ENCODE measurements at regions not wholly inside any gene's neighbourhood (a gene's known extent, or its start where the extent isn't known, plus 50 kb on each side); places are given as distances from the start of the nearest gene placed in this dataset.

GRCh38 chr2:206368484-206368883 is 74.8 kb upstream of the ADAM23 start:
- H3K14ac ChIP-seq (ENCODE audit: insufficient read depth, low read length) = no peak overlapping the region
- H3K23ac ChIP-seq (ENCODE audit: insufficient read length, low read depth, low read length) = no peak overlapping the region
- no peak overlapping the region for H2BK12ac ChIP-seq (ENCODE audit: insufficient read length, low read depth, low read length)
- no peak overlapping the region for H2BK15ac ChIP-seq (ENCODE audit: low read depth, low read length)
- H3K4ac ChIP-seq (ENCODE audit: low read depth, low read length) = no peak overlapping the region
- H2AK5ac ChIP-seq (ENCODE audit: insufficient read length, low read length) = no peak overlapping the region
- Mint-ChIP-seq H3K27ac (no peak overlapping the region), H3K4me1 (peaks cover 6 to 17% of the 10 kb centered on the region in 2 experiments), H3K4me3 (no peak overlapping the region), H3K9me3 (peaks cover 10 to 14% of the 10 kb centered on the region in 2 experiments), H3K36me3 (ENCODE audit: insufficient read depth in 1 of 3, low read depth in 3 of 3) (peaks cover 3 to 10% (median 3%) of the 10 kb centered on the region in 3 experiments; a peak in 6 of 7 replicates), H3K27me3 (ENCODE audit: low read depth) (no peaks in the 10 kb centered on the region)
- no peak overlapping the region for H3K9ac ChIP-seq (ENCODE audit: extremely low read depth, insufficient read length, low read length)
- no peak overlapping the region for H4K5ac ChIP-seq (ENCODE audit: insufficient read length, low read depth, low read length)
- no peak for TF ChIP-seq CTCF (conservative IDR thresholded peaks at IDR 0.05)
- H3T11ph ChIP-seq (ENCODE audit: low read length) = no peak overlapping the region
- no peak overlapping the region for H2BK20ac ChIP-seq (ENCODE audit: low read depth, low read length, poor library complexity, severe bottlenecking)
- H4K91ac ChIP-seq (ENCODE audit: insufficient read length, low read depth, low read length) = no peak overlapping the region
- no peak overlapping the region for H2AFZ ChIP-seq (ENCODE audit: low read length)
- H3K56ac ChIP-seq (ENCODE audit: insufficient read length, low read depth, low read length) = no peak overlapping the region
- no peaks in the 10 kb centered on the region for H3K79me1 ChIP-seq (ENCODE audit: insufficient read depth, low read depth, low read length, poor library complexity, severe bottlenecking)
- no peak overlapping the region for H3K27ac ChIP-seq (ENCODE audit: insufficient read length, low read depth, low read length)
- no peak overlapping the region for H2BK5ac ChIP-seq (ENCODE audit: insufficient read length, low read length)
- no peak overlapping the region for H3K4me2 ChIP-seq (ENCODE audit: insufficient read depth, insufficient read length, low read length)
- H3K18ac ChIP-seq (ENCODE audit: insufficient read length, low read depth, low read length) = no peak overlapping the region
- DNase-seq = no peak
- H3K27me3 ChIP-seq (ENCODE audit: insufficient read depth, low read length) = no peaks in the 10 kb centered on the region
- no peaks in the 10 kb centered on the region for H3K4me1 ChIP-seq (ENCODE audit: insufficient read depth, low read length)
- H4K8ac ChIP-seq (replicated peaks; ENCODE audit: insufficient read length, low read depth, low read length) = no peak overlapping the region
- H4K20me1 ChIP-seq (ENCODE audit: control insufficient read depth, insufficient read depth, insufficient read length) = no peaks in the 10 kb centered on the region
- no peak overlapping the region for H2BK120ac ChIP-seq (ENCODE audit: low read depth, low read length, poor library complexity, severe bottlenecking)
- no peaks in the 10 kb centered on the region for H3K9me3 ChIP-seq (ENCODE audit: control insufficient read depth, low read depth, low read length)
- H3K79me2 ChIP-seq (ENCODE audit: insufficient read depth, low read length) = no peaks in the 10 kb centered on the region
- no peaks in the 10 kb centered on the region for H3K23me2 ChIP-seq (ENCODE audit: insufficient read length, low read depth, low read length, poor library complexity, severe bottlenecking)
